Large intestine (tissue), 3 donors: ENCODE measurements at regions not wholly inside any gene's neighbourhood (a gene's known extent, or its start where the extent isn't known, plus 50 kb on each side); places are given as distances from the start of the nearest gene placed in this dataset.

Source experiments
- DNase-seq, 2 donors: peaks; one replicate each; pipeline versions ENCODE4 v3.0.0 to v3.0.0-alpha.2; 2013
- H3K27ac ChIP-seq: one replicate; pipeline ENCODE4 v1.5.1; 2013; ENCODE audit warnings: low read length
- H3K27me3 ChIP-seq: 2 replicates; pipeline ENCODE4 v1.6.1; 2013; ENCODE audit warnings: low read length; ENCODE audit not compliant: control insufficient read depth, insufficient read depth
- H3K36me3 ChIP-seq: 2 replicates; pipeline ENCODE4 v1.6.1; 2013; ENCODE audit warnings: low read length; ENCODE audit not compliant: control insufficient read depth, insufficient read depth
- H3K4me1 ChIP-seq: one replicate; pipeline ENCODE4 v1.6.1; 2013; ENCODE audit warnings: low read length; ENCODE audit not compliant: control insufficient read depth, insufficient read depth
- H3K4me3 ChIP-seq: one replicate; pipeline ENCODE4 v1.5.1; 2013; ENCODE audit warnings: low read length
- H3K9me3 ChIP-seq: one replicate; pipeline ENCODE4 v1.6.1; 2013; ENCODE audit warnings: mild to moderate bottlenecking, low read depth, low read length, moderate library complexity; ENCODE audit not compliant: control insufficient read depth
- WGBS: methylation state at CpG from one replicate; pipeline ENCODE4 v1.1.5; 2013; ENCODE audit warnings: low lambda C conversion rate; ENCODE audit not compliant: insufficient coverage; 5-methylcytosine and 5-hydroxymethylcytosine counted together

- no peak overlapping the region for H3K4me3 ChIP-seq
- H3K27ac ChIP-seq: no peak overlapping the region
- no peaks in the 10 kb centered on the region for H3K4me1 ChIP-seq
- H3K9me3 ChIP-seq: peaks cover 3% of the 10 kb centered on the region
- no peaks in the 10 kb centered on the region for H3K36me3 ChIP-seq
- H3K27me3 ChIP-seq: no peaks in the 10 kb centered on the region
- WGBS: 92% methylated on average over 1 of the region's 1 CpG
- DNase-seq: no peak
Measured at GRCh38 chr11:109205312-109205711, 216.7 kb upstream of the C11orf87 start.

- H3K36me3 ChIP-seq: no peaks in the 10 kb centered on the region
- H3K27me3 ChIP-seq: no peaks in the 10 kb centered on the region
- WGBS: 100% methylated on average over 1 of the region's 2 CpGs
- DNase-seq: no peak
- no peak overlapping the region for H3K4me3 ChIP-seq
- peaks cover 3% of the 10 kb centered on the region for H3K9me3 ChIP-seq
- H3K27ac ChIP-seq: no peak overlapping the region
- H3K4me1 ChIP-seq: no peaks in the 10 kb centered on the region
Measured at GRCh38 chr11:109208121-109208520, 213.9 kb upstream of the C11orf87 start.

GRCh38 chr11:109209572-109209971 is 212.4 kb upstream of the C11orf87 start:
- Histone ChIP-seq H3K4me3 (no peak overlapping the region), H3K9me3 (peaks cover 3% of the 10 kb centered on the region), H3K36me3 (no peaks in the 10 kb centered on the region), H3K27me3 (no peaks in the 10 kb centered on the region), H3K27ac (no peak overlapping the region), H3K4me1 (no peaks in the 10 kb centered on the region)
- WGBS: 100% methylated on average over 1 of the region's 3 CpGs
- no peak for DNase-seq

GRCh38 chr11:109221190-109221589 is 200.8 kb upstream of the C11orf87 start:
- no peaks in the 10 kb centered on the region for H3K36me3 ChIP-seq
- no peaks in the 10 kb centered on the region for H3K4me1 ChIP-seq
- DNase-seq: no peak
- H3K9me3 ChIP-seq: no peaks in the 10 kb centered on the region
- no peak overlapping the region for H3K27ac ChIP-seq
- no CpG with 5 or more reads among the region's 5 CpGs for WGBS
- H3K27me3 ChIP-seq: no peaks in the 10 kb centered on the region
- H3K4me3 ChIP-seq: no peak overlapping the region

GRCh38 chr11:109222761-109223160 is 199.2 kb upstream of the C11orf87 start:
- DNase-seq: no peak
- Histone ChIP-seq H3K4me1 (no peaks in the 10 kb centered on the region), H3K9me3 (no peaks in the 10 kb centered on the region), H3K27ac (no peak overlapping the region), H3K4me3 (no peak overlapping the region), H3K27me3 (no peaks in the 10 kb centered on the region), H3K36me3 (no peaks in the 10 kb centered on the region)
- no CpG with 5 or more reads among the region's 2 CpGs for WGBS

- H3K27ac ChIP-seq: no peak overlapping the region
- no peaks in the 10 kb centered on the region for H3K9me3 ChIP-seq
- no peaks in the 10 kb centered on the region for H3K4me1 ChIP-seq
- no peak for DNase-seq
- H3K27me3 ChIP-seq: no peaks in the 10 kb centered on the region
- H3K4me3 ChIP-seq: no peak overlapping the region
- H3K36me3 ChIP-seq: no peaks in the 10 kb centered on the region
Measured at GRCh38 chr11:109223451-109223850, 198.5 kb upstream of the C11orf87 start.

GRCh38 chr11:109229682-109230081 is 192.3 kb upstream of the C11orf87 start:
- H3K36me3 ChIP-seq: no peaks in the 10 kb centered on the region
- no peak overlapping the region for H3K4me3 ChIP-seq
- H3K4me1 ChIP-seq: no peaks in the 10 kb centered on the region
- WGBS: no CpG with 5 or more reads among the region's 2 CpGs
- no peaks in the 10 kb centered on the region for H3K9me3 ChIP-seq
- no peak for DNase-seq
- H3K27me3 ChIP-seq: no peaks in the 10 kb centered on the region
- no peak overlapping the region for H3K27ac ChIP-seq

GRCh38 chr11:109236188-109236587 is 185.8 kb upstream of the C11orf87 start:
- no peaks in the 10 kb centered on the region for H3K36me3 ChIP-seq
- no CpG with 5 or more reads among the region's 2 CpGs for WGBS
- no peaks in the 10 kb centered on the region for H3K27me3 ChIP-seq
- no peaks in the 10 kb centered on the region for H3K4me1 ChIP-seq
- H3K4me3 ChIP-seq: no peak overlapping the region
- no peak overlapping the region for H3K27ac ChIP-seq
- no peaks in the 10 kb centered on the region for H3K9me3 ChIP-seq
- no peak for DNase-seq

- no peak for DNase-seq
- no peak overlapping the region for H3K27ac ChIP-seq
- no CpG with 5 or more reads among the region's 1 CpG for WGBS
- H3K36me3 ChIP-seq: no peaks in the 10 kb centered on the region
- no peaks in the 10 kb centered on the region for H3K4me1 ChIP-seq
- H3K27me3 ChIP-seq: no peaks in the 10 kb centered on the region
- H3K9me3 ChIP-seq: no peaks in the 10 kb centered on the region
- H3K4me3 ChIP-seq: no peak overlapping the region
Measured at GRCh38 chr11:109236696-109237095, 185.3 kb upstream of the C11orf87 start.

- no peaks in the 10 kb centered on the region for H3K36me3 ChIP-seq
- DNase-seq: peak in 1 of 2 donors; percentile 1
- H3K27ac ChIP-seq: no peak overlapping the region
- no peaks in the 10 kb centered on the region for H3K4me1 ChIP-seq
- no peak overlapping the region for H3K4me3 ChIP-seq
- no peaks in the 10 kb centered on the region for H3K9me3 ChIP-seq
- no peaks in the 10 kb centered on the region for H3K27me3 ChIP-seq
Measured at GRCh38 chr11:109237636-109238035, 184.4 kb upstream of the C11orf87 start.

- Histone ChIP-seq H3K4me1 (no peaks in the 10 kb centered on the region), H3K4me3 (no peak overlapping the region), H3K36me3 (no peaks in the 10 kb centered on the region), H3K27ac (no peak overlapping the region), H3K27me3 (no peaks in the 10 kb centered on the region), H3K9me3 (no peaks in the 10 kb centered on the region)
- no peak for DNase-seq
- no CpG with 5 or more reads among the region's 3 CpGs for WGBS
Measured at GRCh38 chr11:109241988-109242536, 179.9 kb upstream of the C11orf87 start.
